NCI-H82 (cell line): ENCODE measurements at regions not wholly inside any gene's neighbourhood (a gene's known extent, or its start where the extent isn't known, plus 50 kb on each side); places are given as distances from the start of the nearest gene placed in this dataset.

Source experiments
- DNase-seq: peaks from one replicate; lab custom pipeline; 2025; lab: John Stamatoyannopoulos, UW

DNA sequence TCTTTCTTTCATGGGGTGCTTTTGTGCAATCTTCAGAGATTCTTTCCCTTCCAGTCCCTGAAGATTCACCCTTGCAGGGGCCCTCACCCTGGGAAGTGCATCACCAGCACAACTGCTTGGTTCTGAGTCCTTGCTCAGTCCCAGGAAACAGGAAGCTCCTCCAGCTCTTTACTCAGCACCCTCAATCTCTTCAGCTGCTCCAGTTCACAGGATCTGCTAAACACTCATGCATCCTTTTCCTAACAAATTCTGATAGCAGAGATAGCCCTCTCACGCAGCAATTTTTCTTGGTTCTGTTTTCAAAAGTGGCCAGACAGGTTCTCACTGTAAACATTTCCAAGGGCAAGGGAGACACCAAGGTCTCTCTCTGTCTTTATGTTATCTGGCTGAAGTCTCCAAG is 823.1 kb downstream of the LIG4 start:
- DNase-seq = no peak

DNA sequence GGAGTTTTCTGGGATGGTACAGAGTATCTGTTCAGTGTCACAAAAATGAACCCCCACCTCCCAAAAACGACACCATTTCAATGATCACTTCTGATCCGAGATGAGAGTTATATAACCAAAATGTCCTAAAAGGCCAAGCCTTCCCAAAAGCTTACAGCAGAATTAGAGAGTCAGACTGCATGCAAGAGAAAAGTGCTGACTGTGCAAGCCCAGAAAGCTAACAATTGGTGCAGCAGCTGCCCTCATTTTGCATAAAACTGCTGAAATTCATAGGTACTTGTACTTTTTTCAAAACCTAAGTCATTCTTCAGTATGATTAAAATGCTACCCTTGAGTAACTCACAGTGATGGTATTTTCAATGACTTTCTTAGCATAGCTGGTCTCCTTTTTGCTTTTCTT is 819.6 kb upstream of the ARGLU1 start:
- no peak for DNase-seq

DNA sequence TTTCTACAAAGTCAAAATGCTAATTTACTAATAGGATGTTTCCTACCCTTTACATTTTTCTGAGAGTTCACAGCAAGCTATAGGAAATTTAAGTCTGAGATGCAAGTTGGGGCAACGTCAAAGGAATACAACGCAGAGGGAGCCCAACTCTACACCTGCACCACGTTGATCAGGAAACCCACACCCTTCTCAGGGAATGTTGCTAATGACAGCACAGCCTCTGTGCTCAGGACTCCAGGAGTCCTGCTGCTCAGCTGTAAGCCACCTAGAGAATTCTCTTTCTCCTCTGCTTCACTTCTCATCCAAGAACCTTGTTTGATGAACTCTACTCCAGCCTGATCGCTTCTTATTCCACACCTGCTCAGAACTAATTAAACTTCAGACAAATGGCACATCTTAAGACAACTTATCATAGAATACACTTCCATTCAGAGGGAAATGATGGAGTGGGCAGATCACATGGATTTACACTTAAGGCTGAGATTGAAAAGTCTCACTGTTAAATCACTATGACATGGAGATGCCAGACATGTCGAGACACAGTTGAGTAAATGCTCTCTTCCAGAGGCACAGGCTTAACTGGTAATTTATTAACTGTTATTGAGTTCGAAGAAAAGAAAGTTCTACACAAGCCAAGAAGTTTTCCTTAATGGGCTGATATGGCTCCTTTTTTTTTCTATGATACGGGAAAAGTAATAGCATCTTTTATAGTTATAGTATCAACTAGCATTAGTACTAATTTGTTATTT is 811.6 kb upstream of the ARGLU1 start:
- DNase-seq = no peak

DNA sequence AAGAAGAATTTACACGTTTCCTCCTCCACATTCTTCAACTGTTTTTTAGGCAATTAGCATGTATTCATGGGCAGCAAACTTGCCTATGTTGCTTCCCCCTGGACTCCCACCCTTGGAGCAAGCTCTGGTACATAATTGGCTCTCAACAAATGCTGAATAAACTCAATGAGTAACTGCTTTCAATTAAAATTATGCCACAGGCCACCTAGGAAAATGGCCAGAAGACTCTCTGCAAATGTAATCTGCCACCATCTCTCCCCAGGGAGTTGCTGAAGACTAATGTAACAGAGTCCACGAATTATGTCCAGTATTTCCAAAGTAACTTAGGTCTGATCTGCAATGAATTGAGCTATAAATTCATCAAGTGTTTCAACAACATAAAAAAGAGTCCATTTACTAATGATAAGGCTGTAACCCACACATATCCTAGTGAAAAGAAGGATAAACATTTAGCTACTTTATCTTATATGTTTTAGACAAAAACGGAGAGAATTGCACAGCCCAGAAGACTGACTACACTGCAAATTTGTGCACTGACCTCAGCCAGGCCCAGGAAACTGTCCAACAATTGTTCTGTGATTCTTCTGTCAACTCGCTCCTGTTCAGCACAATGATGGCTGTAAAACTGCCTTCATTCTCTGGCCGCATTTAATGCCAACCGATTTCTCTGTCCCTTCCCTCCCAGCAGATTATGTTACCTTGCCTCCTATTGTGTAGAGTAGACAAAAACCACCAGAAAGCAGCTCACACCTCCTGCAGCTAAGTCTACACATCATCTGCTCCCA is 808.6 kb upstream of the ARGLU1 start:
- DNase-seq = no peak

DNA sequence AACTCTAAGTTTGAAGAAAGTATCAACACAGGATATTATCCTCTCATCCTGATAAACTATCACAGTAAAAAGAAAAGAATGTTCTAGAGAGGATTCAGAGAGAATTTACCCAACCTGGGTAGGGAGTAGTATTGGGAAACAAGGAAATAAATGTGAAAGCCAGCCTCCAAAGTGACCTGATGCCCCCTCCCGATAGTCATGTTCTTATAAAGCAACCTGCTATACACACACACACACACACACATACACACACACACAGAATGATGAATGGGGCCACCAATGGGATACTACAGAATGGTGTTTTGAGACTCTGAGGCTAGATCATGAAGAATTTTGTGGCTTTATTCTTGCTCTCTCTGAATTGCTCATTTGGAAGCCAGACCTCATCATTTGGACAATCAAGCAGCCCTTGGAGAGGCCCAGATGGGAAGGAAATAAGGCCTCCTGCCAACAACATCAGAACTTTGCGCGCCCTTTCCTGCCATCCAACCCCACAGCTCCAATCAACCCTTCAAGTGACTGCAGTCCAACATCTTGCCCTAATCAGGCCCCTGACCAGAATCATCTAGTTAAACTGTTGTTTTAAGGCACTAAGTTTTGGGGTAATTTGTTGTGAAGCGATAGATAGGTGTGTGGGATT is 807.9 kb upstream of the ARGLU1 start:
- DNase-seq = no peak

DNA sequence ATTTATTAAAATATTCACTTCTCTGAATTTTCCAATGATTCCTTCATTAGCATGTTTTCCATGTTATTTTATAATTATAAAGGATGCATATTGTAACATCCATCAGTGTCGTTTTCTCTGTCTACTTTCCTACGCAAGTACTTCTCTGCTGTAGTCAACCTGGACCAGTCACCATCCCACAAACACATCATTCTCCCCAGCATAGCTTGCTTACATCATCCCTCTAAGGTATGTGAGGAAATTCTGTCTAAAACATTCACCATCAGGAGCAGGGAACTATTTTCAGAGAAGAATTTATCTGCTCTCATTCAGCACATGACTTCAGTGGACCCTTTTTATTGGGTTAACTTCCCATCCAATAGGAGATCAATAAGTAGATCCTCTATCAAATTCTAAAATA is 806.1 kb upstream of the ARGLU1 start:
- DNase-seq = no peak

DNA sequence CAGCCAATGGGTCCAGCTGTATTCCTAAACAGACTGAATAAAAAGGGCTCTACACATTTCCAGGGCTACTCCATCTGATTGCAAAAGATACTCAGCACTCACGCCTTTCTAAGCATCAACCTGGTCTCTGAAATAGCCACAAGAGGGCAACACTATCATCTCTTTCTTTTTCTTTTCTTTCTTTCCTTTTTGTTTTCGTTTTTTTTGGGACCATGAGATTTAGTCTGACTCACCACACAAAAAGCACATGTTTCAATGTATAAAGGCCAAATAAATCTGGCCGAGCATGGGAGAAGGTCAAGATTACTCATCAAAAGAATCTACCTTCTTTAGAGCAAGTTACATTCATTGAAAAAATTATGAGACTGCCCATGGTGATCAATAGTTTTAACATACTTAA is 805.6 kb upstream of the ARGLU1 start:
- DNase-seq = peak; percentile 34

DNA sequence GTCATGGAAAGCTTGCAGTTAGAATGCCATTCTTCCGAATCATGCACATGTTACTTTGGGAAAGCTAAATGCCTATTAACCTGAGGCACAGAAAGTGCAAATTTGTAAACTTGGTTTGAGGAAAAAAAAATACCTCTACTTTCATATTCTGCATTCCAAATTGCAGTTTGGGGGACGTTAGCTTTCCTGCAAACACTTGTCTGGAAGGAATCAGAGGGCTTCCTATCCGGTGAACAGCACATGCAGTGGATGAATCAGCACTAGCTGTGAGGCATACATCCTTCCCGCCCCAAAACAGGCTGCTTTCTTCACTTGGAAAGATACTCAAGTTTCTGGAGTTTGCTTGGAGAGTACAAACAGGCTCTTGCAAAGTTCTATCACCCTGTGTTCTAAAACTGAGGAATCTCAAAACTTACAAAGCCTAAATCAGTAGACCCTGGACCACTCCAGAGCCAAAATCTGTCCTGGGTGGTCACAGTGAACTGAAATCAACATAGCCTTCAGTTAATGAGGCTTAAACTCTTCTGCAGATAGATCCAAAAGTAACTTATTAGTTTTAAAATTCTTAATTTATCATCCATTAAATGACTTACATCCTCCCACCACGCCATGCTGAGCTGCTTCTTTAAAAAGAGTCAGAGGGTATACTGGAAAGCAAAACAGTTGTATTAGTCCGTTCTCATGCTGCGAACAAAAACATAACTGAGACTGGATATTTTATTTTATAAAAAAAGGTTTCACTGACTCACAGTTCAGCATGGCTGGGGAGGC is 802.3 kb upstream of the ARGLU1 start:
- DNase-seq = no peak

DNA sequence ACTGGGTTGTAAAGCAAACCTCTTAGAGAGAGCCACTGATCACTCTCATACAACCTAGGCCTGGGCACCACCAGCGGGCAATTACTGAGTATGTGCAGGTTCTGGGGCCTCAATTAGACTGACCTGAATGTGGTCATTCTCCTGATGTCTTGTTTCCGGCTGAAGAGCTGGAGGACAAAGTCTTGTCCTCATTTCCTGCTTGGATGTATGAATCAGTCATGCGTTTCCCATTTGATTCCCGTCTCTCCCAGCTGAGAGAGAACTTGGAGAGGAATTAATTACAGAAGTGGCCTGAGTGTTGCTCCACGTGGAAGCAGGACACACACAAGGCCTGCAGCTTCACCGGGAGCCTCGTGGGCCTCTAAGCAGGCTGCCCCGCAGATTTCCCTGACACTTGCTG is 799.3 kb upstream of the ARGLU1 start:
- no peak for DNase-seq

DNA sequence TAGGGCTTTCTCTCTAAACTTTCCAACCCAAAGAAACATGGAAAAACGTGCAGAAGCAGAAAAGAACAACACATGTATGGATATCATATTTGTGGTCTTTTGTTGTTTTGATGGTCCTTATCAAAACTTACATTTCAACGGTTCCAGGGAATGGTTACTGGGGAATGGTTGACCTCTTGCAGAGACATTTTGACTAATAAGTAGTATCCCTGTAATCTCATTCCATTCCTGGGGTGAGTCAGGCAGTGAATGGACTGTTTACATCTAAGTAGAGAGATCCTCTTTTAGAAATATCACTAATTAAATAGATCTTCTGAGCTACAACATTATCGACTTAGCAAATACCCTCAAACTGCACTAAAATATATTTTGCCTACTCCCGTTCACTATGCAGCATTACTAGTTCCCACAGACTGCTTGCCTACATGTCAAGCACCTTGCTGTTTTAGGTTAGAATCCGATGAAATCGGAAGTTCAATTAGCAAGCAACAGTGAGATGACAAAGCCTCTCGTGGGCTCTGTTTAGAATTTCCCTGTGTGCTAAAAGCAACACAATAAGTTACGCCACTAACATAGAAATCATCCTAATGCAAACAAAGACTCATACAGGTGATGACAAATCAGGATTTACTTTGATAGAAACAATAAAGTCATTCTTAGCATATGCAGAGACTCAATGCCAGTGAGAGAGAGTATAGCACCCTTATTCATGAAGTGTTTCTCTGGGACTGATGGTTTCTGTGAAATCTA is 797.7 kb upstream of the ARGLU1 start:
- DNase-seq = no peak

DNA sequence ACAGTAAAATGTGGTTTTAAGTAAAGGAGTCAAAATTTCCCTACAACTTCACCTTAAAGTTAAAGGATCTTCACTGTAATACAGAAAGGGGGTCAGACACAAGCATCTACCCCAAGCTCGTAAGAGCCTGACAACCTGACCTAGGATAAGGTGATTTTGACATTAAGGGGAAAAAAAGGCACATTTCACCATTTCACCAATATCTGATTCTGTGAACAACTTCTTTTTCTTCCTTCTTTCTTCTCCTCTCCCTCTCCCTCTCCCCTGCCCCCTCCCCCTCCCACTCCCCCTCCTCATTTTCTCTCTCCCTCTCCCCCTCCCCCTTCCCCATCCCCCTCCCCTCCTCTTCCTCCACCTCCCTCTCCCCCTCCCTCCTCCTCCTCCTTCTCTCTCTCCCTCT is 796.7 kb upstream of the ARGLU1 start:
- no peak for DNase-seq

DNA sequence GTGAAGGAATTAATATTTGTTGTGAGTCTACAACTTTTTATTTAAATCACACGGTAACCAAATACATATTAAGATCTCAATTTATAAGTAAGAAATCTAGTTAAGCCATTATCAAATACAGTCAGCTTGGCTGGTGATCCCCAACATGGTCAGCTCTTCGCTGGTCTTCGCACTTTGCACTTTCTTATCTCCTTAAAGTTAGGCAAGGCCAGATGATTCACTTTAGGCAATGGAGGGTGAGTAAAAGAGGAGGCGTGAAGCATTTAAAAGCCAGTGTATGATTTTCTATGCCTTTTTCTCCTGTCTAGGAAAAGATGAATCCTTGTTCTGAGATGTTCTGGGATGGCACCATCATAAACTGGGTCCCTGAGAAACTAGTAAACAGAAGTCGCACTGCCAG is 793.7 kb upstream of the ARGLU1 start:
- no peak for DNase-seq

DNA sequence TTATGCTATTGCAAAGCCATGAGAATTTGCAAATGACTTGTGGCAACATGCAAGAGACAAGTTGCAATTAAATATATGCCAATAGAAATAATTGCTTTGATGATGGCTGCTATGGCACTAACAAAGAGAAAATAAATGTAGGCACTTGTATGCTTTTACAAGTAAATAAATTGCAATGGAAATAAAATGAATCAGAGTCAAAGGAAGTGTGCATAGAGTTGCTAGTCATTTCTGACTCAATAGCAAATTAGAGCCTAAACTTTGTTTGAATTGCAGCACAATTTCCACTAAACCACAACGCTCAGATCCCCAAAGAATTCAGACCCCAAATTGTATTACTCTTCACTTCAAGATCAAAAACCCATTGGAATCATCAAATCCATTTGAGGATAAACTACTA is 792.1 kb upstream of the ARGLU1 start:
- no peak for DNase-seq

DNA sequence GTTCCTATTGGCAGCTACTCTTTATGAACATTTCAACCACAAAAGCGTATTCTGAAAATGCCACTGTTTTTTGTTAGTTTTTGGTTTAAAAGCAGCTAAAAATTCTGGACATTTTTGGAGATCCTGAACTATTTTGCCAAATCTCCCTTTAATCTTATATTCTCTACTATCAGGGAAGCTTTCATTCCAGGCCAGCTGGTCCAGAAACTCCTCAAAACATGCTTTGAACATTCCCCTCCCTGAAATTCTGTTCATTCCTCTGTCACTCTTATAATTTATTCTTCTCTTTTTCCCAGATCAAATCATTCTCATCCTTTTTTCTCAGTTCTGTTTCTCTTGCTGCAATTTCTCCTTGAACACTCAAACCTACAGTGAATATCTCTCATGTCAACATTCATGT is 790.9 kb upstream of the ARGLU1 start:
- DNase-seq = no peak

DNA sequence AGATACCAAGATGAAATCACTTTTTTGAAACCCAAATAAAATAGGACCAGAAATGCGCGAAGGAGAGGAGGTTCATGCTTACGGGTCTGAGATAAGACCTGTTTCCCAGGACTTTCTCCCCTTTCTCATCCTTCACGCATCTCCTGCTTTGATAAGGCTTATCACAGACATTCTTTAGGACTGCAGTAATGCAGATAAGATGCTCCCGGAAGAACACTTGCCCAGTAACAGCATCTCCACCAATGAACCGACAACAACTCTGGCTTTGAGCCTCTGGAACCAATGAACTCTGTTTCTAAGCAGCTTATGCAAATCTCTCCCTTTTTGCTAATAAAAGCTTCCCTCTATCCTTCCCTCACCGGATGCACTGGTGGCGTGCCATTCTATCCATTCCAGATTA is 783.4 kb upstream of the ARGLU1 start:
- DNase-seq = peak; percentile 41

DNA sequence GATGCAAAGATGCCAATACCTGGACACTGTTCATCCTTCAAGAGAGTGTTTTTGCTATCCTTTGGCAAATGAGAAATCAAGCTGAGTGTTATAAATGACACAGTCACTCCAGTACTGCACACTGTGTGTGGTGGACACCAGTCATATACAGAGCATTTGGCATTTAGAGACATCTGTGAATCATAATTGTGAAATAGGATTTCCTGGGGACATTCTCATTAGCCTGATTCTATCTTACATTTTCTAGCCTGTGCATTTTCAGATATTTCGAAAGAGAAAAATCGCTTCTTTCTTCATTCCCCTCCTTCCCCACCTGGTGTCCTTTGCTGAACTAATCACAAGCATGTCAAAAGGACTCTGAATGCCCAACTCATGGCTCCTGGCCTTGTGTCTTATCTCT is 781.0 kb upstream of the ARGLU1 start:
- DNase-seq = no peak

DNA sequence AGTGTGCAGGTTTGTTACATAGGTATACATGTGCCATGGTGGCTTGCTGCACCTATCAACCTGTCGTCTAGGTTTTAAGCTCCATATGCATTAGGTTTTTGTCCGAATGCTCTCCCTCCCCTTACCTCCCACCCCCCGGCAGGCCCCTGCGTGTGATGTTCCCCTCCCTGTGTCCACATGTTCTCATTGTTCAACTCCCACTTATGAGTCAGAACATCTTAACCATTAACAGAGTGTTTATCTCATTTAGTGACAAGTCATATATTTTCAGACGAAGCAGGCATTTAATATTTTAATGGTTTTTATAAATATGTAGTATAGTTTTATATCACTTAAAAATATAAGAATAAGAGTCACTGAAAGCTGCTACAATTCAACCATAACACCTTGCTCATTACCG is 780.5 kb upstream of the ARGLU1 start:
- DNase-seq = no peak

DNA sequence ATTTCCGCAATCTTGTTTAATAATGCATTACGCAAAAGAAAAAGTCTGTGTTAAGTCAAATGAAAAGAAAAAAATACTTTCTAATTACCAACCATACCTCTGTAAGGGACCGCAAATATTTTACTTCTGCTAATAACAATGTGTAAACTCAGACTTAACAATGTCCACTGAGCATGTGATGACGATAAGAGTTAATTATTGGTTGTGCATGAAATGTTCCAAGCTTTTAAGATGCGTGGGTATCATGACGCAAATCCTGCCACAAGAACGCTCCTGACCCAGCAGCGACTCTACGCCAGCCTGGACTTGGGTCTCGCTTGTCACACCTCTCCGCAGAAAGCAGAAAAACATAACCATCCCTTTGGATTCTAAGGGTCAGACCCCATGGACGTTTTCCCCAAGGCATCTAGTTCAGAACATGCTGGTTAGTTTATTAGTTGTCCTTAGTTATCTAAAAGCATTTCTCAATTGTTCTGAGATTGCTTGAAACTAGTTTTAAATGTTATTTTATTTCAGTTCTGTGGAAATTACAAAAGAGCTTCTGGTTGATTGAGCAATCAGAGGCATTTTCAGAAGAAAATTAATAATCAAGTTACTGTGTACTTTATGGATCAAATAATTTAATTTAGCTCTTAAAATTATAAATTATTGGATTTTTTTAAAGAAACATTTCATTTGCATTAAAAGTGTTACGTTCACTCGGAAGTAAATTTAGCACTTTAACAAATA is 779.9 kb upstream of the ARGLU1 start:
- no peak for DNase-seq

DNA sequence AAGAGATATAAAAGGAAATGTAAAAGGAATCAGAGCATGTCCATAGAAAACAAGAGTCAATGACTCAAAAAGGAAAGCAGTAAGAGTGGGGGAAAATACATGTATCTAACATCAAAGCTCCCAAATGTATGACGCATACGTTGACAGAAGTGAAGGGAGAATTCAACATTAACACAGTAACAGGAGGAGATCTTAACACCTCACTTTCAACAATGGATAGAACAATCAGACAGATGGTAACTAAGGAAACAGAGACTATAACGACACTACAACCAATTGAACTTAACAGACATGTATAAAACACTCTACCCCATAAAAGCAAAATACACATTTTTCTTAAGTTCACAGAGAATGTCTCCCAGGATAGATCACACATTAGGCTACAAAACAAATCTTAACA is 774.8 kb upstream of the ARGLU1 start:
- DNase-seq = no peak

DNA sequence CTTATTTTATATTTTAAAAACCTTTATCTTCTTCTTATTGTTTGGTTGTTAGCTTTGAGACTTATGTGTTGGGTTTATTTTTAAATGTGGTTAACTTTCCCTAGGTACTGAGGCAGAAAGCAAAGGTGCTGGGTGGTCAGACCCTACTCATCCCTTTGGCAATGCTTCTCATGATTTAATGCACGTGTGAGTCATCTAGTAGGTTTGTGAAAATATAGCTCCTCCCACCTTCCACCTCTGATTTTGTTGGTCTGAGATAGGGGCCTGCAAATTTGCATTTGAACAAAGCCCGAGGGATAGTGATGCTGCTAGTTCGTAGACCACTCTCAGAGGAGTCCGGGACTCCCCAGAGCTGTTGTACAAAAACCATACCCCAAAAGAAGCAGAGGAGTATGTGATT is 771.3 kb upstream of the ARGLU1 start:
- no peak for DNase-seq

DNA sequence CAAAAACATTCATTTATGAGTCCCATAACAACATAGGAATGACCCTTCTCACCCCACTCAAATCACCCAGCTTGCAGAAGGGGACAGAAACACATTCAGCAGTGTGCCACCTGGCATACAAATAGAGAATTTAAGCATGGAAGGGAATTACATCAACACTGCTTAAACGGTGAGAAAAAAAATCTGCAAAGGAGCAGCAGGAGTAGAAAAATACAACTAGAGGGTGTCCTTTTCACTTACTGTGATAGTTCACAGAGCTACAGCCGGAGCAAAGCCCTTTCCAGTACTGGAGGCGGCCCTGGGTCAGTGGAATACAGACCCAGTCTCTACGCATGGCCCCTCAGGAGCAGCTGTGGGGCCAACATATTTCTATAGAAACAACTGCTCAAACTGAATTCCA is 764.3 kb upstream of the ARGLU1 start:
- no peak for DNase-seq
